Left hindlimb (tissue), 1 donor: ENCODE measurements at regions not wholly inside any gene's neighbourhood (a gene's known extent, or its start where the extent isn't known, plus 50 kb on each side); places are given as distances from the start of the nearest gene placed in this dataset.
A peak's percentile ranks its signal among the peaks of the same experiment; 100 is the strongest.
"Not testable (repeated sequence)": the region's sequence is repeated elsewhere in the genome, so short reads cannot be mapped to it uniquely, and the experiment has no call there.

ENCODE experiments used
- DNase-seq: peaks from one replicate; pipeline ENCODE4 v3.0.0-alpha.2; 2018

DNA sequence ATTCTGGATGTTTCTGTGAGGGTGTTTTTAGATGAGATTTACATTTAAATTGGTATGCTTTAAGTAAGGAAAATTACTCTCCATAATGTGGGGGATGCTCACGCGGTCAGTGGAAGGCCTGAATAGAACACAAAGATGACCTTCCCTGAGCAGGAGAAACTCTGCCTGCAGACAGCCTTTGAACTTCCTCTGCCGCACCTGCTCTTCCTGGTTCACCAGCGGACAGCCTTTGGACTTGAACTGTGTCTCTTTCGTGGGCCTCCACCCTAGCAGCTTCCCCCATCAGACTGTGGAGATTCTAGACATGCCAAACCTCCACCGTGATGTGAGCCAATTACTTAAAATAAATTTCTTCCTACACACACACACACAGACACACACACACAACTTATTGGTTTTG, 210.7 kb downstream of the EFCAB11 start:
- DNase-seq: no peak

DNA sequence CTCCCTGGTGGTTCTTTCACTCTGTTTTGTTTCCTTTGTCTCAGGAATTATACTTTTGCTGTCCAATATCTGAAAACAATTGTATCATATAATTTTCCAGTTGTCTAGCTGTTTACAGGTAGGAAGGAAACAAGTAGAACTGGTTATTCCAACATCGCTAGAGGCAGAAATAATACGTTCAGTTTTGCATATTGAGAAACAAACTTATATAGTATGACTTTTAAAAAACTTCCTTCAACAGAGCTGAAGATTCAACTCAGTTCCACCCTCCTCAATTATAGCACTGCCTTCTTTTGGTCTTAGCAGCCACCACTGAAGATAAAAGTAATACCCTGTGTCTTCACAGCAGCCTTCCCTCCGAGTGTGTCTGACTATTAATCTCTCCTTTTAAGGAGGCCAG, 214.3 kb downstream of the EFCAB11 start:
- DNase-seq: no peak

DNA sequence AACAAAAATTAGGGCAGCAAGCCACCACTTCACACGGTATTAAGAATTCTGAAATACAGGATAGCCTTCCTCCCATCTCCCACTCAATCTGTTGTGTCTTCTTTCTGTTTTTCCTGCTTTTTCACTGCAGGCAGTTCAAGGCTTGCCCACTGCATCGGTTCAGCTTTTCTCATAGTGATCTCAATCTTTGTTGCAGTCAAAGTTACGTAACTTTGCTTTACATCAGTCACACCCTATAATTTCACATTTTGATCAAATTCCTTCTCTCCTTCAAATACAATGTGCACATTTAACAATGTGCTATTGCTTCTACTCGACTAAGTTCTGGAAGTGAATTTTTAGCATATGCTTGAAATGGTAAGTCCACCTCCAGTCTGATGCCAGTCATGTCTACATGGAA, 217.6 kb downstream of the EFCAB11 start:
- DNase-seq: no peak

DNA sequence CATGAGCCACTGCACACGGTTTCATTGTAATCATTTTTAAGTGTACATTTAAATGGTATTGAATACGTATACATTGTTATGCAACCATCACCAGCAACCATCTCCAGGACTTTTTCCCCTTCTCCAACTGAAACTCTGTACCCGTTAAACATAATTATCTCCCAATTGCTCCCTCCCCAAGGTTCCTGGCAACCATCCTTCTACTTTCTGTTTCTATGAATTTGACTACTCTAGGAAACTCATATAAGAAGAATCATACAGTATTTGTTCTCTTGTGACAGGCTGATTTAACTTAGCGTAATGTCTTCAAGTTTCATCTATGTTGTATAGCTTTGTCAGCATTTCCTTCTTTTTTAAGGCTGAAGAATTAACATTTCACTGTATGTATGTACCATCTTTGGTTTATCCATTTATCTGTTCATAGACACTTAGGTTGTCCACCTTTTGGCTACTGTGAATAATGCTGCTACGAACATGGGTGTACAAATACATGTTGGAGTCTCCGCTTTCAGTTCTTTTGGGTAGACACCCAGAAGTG, 223.1 kb downstream of the EFCAB11 start:
- no peak for DNase-seq

DNA sequence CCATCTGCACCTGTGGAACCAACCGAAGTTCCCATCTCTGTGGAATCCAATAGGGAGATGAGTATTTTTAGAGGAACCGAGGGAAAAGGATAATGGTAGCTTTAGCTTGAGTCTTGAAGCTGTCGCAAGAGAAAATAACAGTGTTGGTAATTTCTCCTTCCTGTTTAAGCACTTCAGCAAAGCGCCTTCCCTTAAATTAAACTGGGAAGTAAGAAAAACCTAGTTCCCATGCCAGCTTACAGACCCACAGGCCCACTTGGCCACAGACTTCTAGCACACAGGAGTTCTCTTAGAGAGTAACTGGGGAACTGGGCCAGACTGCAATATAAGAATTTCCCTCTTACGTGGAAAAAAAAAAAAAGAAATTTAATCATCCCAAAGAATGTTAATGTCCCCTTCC, 223.8 kb downstream of the EFCAB11 start:
- peak; percentile 52 for DNase-seq

DNA sequence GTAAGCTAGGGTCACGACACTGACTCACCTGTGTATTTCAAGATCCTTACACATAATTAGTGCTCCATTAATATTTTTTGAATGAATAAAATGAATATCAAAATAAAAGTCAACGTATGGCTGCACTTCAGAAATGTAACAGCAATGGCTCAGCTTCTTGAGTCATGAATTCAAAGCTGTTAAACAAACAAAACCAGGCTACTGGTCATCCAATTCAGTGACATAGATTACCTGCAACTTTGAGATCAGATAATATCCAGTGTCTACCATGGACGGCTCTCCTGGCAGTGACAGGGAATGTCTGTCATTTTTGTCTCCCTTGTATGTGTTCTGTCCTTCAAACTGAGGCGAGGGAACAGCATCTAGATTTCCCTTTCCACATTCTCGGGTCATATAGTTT, 225.6 kb downstream of the EFCAB11 start:
- DNase-seq: no peak

DNA sequence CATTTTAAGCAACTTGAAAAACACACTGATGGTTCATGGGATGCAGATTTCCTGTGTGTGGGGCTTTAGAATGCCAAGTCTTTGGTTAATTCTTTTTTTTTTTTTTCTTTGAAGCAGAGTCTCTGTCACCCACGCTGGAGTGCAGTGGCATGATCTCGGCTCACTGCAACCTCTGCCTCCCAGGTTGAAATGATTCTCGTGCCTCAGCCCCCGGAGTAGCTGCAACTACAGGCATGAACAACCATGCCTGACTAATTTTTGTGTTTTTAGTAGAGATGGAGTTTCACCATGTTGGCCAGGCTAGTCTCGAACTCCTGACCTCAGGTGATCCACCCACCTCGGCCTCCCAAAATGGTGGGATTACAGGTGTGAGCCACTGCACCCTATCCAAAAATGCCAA, 228.3 kb downstream of the EFCAB11 start:
- DNase-seq: not testable (repeated sequence)

DNA sequence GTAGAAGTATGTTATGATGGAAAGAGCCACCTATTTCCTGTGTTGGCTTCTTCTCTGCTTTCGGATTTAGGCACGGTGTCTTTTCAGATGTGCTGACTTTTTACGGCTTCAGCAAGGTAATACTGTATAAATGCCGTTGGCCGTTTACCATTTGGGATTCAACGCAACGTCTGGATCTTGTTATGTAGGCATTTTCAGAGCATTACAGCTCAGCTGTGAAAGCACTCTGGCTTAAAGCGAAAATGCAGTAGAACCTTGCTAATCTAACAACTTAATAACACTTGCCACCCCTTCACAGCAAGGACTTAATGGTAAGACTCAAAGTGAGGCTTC, 229.9 kb downstream of the EFCAB11 start:
- peak; percentile 61 for DNase-seq

DNA sequence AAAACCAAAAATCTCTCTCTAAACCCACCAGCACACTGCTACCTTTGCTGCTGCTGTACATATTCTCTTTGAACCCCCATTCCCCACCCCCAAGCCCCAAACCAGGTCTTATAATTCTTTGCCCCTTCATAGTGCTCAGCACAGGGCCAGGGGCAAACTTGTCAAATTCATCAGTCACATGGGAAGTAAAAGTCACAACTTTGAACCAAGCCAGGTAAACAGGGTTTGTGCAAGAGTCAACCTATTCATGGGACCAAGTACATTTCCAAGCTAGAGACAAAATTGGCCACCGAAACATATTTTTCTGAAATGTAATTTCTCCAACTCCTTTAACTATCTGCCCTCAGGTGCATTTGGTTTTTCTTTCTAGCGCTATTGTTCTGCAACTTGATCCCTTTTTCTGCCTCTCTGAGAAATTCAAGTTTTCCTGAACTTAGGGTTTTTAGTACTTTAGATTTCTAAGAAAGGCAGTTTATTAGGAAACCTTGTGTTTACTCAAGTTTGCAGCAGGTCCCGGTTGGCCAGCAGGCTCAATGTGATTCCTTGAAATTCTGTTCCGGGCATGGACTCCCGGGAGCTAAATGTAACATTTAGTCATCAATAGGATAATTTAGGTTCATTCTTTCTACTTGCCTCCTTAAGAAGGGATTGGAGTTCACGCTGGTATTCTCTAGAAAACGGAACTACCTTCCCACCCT, 230.5 kb downstream of the EFCAB11 start:
- peak; percentile 45 for DNase-seq

DNA sequence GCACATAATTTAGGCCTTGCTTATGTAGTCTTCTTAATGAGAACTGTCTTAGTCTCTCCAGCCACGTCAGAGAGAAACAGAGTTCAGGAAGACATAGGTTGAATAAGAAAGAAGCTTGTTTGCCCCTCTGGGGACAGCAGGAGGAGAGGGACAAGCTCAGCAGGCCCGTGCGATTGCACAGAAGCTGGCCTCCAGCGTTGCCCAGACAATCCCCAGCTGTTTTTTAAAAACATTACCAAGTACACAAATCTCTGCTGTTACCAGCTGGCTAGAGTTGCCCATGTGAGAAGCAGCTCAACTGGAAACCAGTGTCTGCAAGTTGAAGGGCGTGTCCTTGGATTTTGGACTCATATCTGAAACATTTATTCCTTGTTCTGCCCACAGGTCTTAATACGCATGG, 232.6 kb downstream of the EFCAB11 start:
- no peak for DNase-seq

DNA sequence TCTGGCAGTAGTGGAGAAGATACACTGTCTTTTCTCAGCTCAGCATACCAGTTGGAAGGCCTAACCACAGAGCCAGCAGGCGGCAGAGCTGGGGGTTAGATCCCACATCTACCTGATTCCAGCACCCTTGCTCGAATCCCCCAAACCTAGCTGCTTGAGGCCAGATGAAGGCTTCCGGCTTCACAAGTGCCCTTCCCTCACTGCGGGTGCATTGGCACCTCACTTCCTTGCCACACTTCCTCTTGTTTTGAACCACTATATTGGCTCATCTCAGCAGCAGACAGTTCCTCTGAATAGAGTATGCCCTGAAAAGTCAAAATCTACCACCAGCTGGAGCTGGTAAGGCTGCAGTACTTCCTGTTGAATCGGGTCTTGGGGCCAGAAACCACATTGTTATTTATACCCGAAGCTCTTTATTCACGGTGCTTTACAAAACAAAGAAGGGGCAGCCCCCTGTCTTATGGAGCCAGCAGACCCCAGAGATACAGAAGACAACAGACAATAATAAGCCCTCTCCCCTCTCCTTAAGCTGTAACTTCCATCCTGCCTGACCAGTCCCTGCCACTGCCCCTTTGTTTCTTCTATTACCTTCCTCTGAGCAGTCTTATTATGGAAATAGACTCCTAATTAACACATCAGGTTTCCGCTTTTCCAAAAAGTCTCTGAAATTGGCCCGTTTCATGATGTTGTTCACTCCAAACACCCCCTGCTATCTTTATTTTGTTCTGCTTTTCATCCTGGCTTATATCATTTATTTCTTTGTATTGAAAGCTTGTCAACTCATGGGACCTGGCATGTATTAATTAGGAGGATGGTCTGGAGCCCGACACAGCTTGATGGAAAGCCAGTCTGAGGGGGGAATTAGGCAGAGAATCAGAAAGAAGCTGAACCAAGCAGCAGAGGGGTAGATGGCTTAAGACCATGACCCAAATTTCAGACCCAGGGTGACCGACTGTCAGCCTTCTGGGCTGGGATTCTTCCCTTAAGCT, 233.5 kb downstream of the EFCAB11 start:
- DNase-seq: no peak

DNA sequence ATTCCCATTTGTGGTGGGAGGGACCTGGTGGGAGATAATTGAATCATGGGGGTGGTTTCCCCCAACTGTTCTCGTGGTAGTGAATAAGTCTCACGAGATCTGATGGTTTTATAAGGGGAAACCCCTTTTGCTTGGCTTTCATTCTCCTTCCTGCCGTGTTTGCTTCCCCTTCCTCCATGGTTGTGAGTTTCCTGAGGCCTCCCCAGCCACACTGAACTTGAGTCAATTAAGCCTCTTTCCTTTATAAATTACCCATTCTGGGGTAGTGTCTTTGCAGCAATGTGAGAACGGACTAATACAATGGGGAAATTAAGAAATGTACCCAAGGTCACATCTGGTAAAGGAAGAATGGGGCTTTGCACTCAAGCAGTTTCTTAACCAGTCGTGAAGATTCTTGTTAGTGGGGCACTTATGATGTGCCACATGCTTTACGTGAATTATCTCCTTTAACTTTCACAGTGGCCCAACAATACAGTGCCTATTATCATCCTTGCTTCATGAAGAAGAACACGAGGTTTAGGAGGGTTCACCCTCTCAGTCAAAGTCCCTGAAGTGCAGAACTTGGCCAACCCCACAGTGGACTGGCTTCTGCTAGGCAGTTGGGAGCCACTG, 234.3 kb downstream of the EFCAB11 start:
- no peak for DNase-seq

DNA sequence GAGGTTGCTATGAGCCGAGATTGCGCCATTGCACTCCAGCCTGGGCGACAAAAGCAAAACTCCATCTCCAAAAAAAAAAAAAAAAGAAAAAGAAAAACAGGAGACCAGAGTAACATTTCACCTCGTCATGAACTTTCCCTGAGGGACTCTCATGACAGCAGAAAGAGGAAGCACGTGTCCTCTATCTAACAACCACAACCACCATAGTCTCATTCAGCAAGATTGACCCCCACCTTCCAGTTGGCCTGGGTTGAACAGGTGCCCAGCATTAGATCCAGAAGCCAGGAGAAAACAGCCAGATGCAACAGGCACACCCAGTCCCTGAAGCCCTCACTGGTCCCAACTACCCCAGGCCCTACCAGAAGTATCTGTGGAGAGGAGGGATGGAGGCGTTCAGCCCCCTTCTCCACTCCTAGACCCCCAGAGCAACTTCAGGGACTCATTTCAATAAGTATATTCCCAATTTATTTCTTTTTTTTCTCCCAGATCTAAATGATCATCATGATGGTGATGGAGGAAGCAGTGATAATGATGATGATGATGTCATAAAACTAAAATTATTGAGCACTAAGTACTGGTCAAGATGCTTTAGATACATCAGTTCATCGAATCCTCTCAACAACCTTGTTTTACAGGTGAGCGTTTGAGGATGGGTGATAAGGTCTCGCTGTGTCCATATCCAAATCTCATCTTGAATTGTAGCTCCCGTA, 235.0 kb downstream of the EFCAB11 start:
- no peak for DNase-seq

DNA sequence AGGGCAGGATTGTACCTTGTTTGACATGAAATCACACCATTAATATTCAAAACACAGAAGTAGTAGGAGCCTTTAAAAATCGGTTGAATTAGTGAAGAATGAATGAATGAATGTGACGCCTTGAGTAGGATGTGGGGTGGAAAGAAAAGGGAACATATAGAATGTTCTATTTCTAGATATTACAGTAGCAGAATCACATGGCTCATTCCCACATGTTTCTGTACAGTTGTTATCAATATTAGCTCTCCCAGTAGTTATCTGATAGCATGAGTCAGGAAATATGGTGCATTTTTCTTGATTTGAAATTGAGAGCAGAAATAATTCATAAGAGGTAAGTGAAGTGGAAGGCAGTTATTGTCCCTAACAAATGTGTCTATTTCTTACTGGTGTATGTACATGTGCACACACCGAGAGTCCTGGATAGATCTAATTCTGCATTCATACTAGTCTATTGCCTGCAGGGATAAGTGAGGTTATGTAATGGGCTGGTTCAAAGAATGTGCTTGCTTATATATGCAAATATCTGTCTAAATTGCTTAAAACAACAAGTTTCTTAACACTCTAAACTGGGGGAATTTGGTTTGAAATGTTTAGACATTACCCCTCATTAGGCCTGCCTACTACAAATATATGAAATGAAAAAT, 245.4 kb downstream of the EFCAB11 start:
- DNase-seq: no peak

DNA sequence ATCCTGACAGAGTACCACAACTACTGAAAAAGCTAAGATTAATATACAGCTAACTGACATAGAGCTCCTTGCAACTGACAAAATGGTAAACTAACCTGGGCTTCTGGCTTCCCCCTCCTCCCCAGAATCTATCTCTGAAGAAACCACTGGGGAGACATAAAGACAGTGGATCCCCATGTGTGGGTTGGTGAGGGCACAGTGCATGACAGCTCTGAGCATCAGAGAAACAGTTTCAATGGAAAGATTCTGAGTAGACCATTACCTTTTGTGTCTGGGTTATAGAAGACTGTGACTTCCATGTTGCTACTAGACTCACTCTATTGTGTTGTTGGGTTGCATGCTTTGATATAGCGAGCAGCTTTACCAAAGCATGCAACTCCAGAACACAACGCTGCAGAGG, 247.4 kb downstream of the EFCAB11 start:
- no peak for DNase-seq

DNA sequence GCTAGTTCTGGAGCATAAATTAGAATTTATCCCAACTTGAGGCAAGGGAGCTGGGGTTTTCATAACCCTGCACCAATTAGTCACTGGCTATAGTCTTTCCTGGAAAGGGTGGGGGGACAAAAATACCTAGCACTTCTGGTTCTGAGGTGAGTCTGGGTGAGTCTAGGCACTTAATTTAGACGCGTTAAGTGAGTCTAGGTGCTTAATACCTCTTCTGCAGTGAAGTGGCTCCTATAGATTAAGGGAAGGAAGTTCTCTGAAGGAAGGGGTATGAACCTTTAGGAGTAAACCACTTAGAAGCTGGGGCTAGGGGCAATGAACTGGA, 251.7 kb downstream of the EFCAB11 start:
- peak; percentile 37 for DNase-seq

DNA sequence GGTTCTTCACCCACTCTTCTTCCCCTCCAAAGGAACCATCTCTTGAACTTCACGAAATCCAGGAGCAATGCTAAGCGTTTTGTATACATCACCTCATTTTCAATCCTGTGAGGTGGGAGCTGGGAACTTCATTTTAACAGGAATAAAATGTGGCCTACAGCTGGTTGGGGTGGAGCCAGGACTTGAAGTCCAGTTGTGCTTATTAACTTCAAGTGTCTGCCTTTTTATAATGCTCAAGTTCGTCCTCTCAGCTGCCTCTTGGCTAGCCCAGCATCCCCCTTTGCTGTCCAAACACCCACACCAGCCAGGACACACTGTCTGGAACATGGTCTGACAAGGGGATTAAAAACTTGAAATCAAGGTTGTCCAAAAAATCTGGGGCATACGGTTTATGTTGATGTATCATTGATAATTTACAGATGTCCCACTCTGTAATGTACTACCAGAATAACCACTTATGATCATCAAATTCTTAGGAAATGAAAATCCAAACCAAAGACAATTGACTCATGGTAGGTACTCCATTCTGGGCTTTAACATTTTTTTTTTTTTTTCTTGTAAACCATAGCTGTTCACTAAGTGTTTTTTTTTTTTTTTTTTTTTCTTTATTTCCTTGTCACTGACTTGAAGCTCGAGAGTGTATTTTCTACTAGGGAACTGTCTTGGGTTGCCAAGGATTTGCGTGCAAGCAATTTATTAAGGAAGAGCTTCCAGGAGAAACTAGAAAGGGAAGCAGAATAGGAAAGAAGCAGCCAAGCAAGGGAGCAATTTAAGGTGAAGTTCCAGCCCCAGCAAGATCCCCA, 252.3 kb downstream of the EFCAB11 start:
- DNase-seq: peak; percentile 90

DNA sequence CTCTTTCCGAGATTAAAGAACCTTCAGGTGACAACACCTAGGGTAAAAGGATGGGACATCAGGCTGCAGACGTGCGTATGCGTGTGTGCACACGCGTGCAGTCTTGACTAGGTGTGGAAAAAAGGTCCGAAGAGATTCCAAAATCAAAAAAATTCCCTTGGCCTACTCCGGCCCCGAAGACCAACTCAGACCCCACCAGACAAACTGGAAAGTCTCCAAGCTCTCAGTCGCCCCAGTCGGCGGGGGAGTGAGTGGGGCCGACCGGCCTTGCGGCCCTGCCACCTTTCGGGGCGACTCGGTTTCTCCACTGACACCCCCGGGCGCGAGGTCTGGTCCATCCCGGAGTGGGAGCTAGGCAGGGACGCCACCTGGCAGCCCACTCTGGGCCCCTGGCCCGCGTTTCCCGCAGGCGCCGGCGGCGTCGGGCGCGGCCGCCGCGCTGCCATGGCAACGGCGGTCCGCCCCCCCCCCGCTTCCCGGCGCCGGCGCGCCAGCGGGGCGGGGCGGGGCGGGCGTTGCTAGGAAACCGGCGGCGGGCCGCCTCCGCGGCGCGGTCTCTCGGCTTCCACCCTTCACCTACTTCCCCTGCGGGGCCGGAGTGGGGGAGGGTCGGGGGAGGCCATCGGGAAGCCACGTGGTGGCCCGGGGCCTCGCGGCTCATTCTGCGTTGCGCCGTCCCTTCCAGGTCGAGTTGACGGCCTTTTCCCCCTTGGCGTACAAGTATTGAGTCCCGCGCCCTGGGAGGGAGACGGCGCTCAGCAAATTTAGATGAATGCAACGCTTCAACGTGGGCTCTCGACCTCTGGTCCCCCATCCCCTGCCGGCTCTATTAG, 253.1 kb downstream of the EFCAB11 start:
- DNase-seq: peak; percentile 91

DNA sequence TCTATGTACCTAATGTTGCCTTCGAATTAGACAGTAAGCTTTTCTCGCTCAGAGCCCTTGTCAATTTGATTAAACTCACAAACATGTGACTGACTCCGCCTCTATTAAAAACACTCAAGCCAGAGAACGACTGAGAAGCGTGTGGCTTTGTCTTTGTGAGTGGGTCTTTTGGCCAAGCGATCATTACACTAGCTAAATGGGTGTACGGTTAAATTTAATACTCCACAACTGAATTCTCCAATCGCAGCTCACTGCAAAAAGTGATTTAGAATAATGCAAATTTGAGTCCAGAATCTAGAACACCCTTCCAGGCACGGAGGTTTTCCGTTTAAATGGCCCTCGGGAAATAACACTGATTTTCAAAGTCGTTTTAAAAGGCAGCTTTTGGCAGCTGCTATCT, 253.7 kb downstream of the EFCAB11 start:
- no peak for DNase-seq

DNA sequence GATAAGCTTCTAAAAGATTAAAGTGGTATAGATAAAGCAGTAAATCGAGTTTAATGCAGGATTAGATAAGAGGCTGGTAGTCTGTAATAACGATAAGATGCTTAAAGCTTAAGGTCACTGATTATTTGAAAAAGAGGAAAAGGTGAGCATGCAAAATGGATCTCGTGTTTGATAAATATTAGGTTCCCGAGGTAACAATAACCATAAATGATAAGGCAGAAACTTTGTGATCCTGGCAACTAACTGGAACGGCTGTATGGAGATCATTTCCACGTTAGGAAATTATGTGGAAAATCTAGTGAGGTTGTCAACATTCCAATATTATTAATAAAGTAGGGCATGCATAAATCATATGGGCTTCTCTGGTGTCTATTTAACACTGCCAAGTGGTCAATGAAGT, 255.5 kb downstream of the EFCAB11 start:
- DNase-seq: no peak
